Keratinocyte (primary cell): ENCODE measurements at regions not wholly inside any gene's neighbourhood (a gene's known extent, or its start where the extent isn't known, plus 50 kb on each side); places are given as distances from the start of the nearest gene placed in this dataset.

Experiments
- DNase-seq: peaks from one replicate; pipeline ENCODE4 v3.0.0-alpha.2; 2011; ENCODE audit warnings: low read depth, missing footprints, low spot score
- FAIRE-seq: peaks from 2 replicates; lab custom pipeline; 2011; peaks lifted over from hg19 to GRCh38; lab: Jason Lieb, UNC
- H2AFZ ChIP-seq: 2 replicates; pipeline ENCODE4 v1.6.0; 2012; ENCODE audit warnings: low read length, control low read depth, inconsistent platforms; ENCODE audit not compliant: control insufficient read depth
- H3K27ac ChIP-seq: 2 replicates; pipeline ENCODE4 v1.5.1; 2011; ENCODE audit warnings: low read length; ENCODE audit not compliant: control insufficient read depth, insufficient read depth
- H3K27me3 ChIP-seq: 3 replicates; pipeline ENCODE4 v1.6.0; 2011; ENCODE audit warnings: low read length; ENCODE audit not compliant: control insufficient read depth, insufficient read depth; ENCODE audit errors: extremely low read depth
- H3K36me3 ChIP-seq, 2 experiments: 2 replicates in 1 of 2; 3 replicates in 1 of 2; pipeline ENCODE4 v1.5.1; 2011; ENCODE audit warnings: low read length in 2 of 2, mild to moderate bottlenecking in 1 of 2; ENCODE audit not compliant: control insufficient read depth in 2 of 2, insufficient read depth in 2 of 2; ENCODE audit errors: extremely low read depth in 1 of 2
- H3K4me1 ChIP-seq: 3 replicates; pipeline ENCODE4 v1.5.1; 2011; ENCODE audit warnings: low read length; ENCODE audit not compliant: control insufficient read depth, insufficient read depth; ENCODE audit errors: extremely low read depth
- H3K4me2 ChIP-seq: 3 replicates; pipeline ENCODE4 v1.6.0; 2011; ENCODE audit warnings: low read depth, low read length; ENCODE audit not compliant: control insufficient read depth, insufficient read depth; ENCODE audit errors: extremely low read depth
- H3K4me3 ChIP-seq, 3 experiments: fragments of 200-600 bp in 1 of 3; sonication (generic) in 1 of 3; 2 replicates in 2 of 3; 3 replicates in 1 of 3; pipeline ENCODE4 v1.5.1; 2011 to 2016; ENCODE audit warnings: low read length in 3 of 3, mild to moderate bottlenecking in 3 of 3, control low read depth in 2 of 3, inconsistent platforms in 1 of 3, low read depth in 1 of 3, mixed read lengths in 1 of 3, mixed run types in 1 of 3, moderate library complexity in 1 of 3; ENCODE audit not compliant: control insufficient read depth in 2 of 3, insufficient read depth in 2 of 3; ENCODE audit errors: extremely low read depth in 1 of 3
- H3K79me2 ChIP-seq: 2 replicates; pipeline ENCODE4 v1.6.0; 2012; ENCODE audit warnings: low read length; ENCODE audit not compliant: control insufficient read depth, insufficient read depth
- H3K9ac ChIP-seq: 3 replicates; pipeline ENCODE4 v1.6.0; 2011; ENCODE audit warnings: low read length; ENCODE audit not compliant: control insufficient read depth, insufficient read depth; ENCODE audit errors: extremely low read depth
- H3K9me1 ChIP-seq: 3 replicates; pipeline ENCODE4 v1.6.0; 2011; ENCODE audit warnings: low read length; ENCODE audit not compliant: control insufficient read depth, insufficient read depth; ENCODE audit errors: extremely low read depth
- H3K9me3 ChIP-seq: 2 replicates; pipeline ENCODE4 v1.5.1; 2012; ENCODE audit warnings: low read depth, low read length; ENCODE audit not compliant: control insufficient read depth
- H4K20me1 ChIP-seq: 3 replicates; pipeline ENCODE4 v1.6.0; 2011; ENCODE audit warnings: low read length; ENCODE audit not compliant: control insufficient read depth, insufficient read depth; ENCODE audit errors: extremely low read depth
- EZH2 ChIP-seq: IDR thresholded peaks from one replicate; pipeline ENCODE4 v1.6.1; 2012; ENCODE audit warnings: inconsistent platforms, mild to moderate bottlenecking, low read length, moderate library complexity
- dilution Hi-C: fragments of 300-500 bp; cut with MboI; formaldehyde crosslinking; loops from one replicate; pipeline ENCODE4 v1.7.0; 2020; ENCODE audit warnings: low sequenced_read_pairs; ENCODE audit not compliant: extremely low pct_ligation_motif_present
- TF ChIP-seq, protein P1 (sequence below), 3 experiments: IDR thresholded peaks in 1 of 3; conservative IDR thresholded peaks in 1 of 3; optimal IDR thresholded peaks in 1 of 3; 2 replicates in 2 of 3; 3 replicates in 1 of 3; pipeline versions ENCODE3 to v1.5.1; 2011; ENCODE audit warnings: low read length in 3 of 3, mild to moderate bottlenecking in 3 of 3, moderate library complexity in 2 of 3, control low read depth in 1 of 3, inconsistent platforms in 1 of 3; ENCODE audit not compliant: insufficient read depth in 2 of 3; ENCODE audit errors: extremely low read depth in 1 of 3

DNA sequence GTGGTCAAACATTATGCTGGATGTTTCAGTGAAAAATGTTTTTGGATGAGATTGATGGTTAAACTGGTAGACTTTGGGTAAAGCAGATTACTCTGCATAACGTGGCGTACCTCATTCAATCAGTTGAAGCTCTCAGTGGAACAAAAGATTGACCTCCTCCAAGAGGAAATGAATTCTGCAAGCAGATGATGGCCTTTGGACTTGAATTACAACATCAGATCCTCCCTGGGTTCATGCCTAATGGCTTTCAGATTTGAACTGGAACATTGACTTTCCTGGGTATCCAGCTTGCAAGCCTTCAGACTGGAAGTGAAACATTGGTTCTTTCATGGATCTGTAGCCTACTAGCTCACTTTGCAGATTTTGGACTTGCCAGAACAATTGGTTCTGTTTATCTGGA, 169.3 kb upstream of the MALRD1 start:
- no peak for DNase-seq
- no peak for TF ChIP-seq EZH2
- TF ChIP-seq, protein P1, sequence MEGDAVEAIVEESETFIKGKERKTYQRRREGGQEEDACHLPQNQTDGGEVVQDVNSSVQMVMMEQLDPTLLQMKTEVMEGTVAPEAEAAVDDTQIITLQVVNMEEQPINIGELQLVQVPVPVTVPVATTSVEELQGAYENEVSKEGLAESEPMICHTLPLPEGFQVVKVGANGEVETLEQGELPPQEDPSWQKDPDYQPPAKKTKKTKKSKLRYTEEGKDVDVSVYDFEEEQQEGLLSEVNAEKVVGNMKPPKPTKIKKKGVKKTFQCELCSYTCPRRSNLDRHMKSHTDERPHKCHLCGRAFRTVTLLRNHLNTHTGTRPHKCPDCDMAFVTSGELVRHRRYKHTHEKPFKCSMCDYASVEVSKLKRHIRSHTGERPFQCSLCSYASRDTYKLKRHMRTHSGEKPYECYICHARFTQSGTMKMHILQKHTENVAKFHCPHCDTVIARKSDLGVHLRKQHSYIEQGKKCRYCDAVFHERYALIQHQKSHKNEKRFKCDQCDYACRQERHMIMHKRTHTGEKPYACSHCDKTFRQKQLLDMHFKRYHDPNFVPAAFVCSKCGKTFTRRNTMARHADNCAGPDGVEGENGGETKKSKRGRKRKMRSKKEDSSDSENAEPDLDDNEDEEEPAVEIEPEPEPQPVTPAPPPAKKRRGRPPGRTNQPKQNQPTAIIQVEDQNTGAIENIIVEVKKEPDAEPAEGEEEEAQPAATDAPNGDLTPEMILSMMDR (optimal IDR thresholded peaks at IDR 0.05 in 1 of 3, IDR thresholded peaks at IDR 0.05 in 1 of 3, conservative IDR thresholded peaks at IDR 0.05 in 1 of 3; ENCODE audit: extremely low read depth in 1 of 3, insufficient read depth in 2 of 3, low read length in 3 of 3): no peak
- H2AFZ ChIP-seq: no peak overlapping the region
- H3K27ac ChIP-seq: no peak overlapping the region
- no peak overlapping the region for H3K9ac ChIP-seq
- no peaks in the 10 kb centered on the region for H3K27me3 ChIP-seq
- H3K79me2 ChIP-seq: no peaks in the 10 kb centered on the region
- no peaks in the 10 kb centered on the region for H3K9me1 ChIP-seq
- FAIRE-seq: no peak
- no peak overlapping the region for H3K4me2 ChIP-seq
- H3K9me3 ChIP-seq: no peaks in the 10 kb centered on the region
- no peaks in the 10 kb centered on the region for H3K4me1 ChIP-seq
- no peaks in the 10 kb centered on the region for H4K20me1 ChIP-seq
- dilution Hi-C loops: no loop called here
- H3K4me3 ChIP-seq: no peak overlapping the region
- no peaks in the 10 kb centered on the region for H3K36me3 ChIP-seq

DNA sequence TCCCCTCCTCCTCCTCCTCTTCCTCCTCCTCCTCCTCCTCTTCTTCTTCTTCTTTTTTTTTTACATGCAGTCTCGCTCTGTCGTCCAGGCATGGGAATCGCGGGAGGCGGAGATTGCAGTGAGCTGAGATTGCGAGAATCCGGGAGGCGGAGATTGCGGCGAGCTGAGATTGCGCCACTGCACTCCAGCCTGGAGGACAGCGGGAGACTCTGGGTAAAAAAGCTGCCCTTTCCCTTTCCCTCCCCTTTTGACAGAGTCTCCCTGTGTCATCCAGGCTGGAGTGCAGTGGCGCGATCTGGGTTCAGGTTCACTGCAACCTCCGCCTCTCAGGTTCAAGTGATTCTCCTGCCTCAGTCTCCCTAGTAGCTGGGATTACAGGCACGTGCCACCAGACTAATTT, 168.1 kb upstream of the MALRD1 start:
- H3K9ac ChIP-seq: no peak overlapping the region
- FAIRE-seq (no peak), DNase-seq (no peak)
- no peaks in the 10 kb centered on the region for H3K9me3 ChIP-seq
- H3K79me2 ChIP-seq: no peaks in the 10 kb centered on the region
- dilution Hi-C loops: no loop called here
- H4K20me1 ChIP-seq: no peaks in the 10 kb centered on the region
- no peak for TF ChIP-seq EZH2
- TF ChIP-seq, protein P1 (optimal IDR thresholded peaks at IDR 0.05 in 1 of 3, IDR thresholded peaks at IDR 0.05 in 1 of 3, conservative IDR thresholded peaks at IDR 0.05 in 1 of 3; ENCODE audit: extremely low read depth in 1 of 3, insufficient read depth in 2 of 3, low read length in 3 of 3): no peak
- no peak overlapping the region for H2AFZ ChIP-seq
- H3K4me3 ChIP-seq: no peak overlapping the region
- no peaks in the 10 kb centered on the region for H3K27me3 ChIP-seq
- H3K4me2 ChIP-seq: no peak overlapping the region
- H3K4me1 ChIP-seq: no peaks in the 10 kb centered on the region
- H3K36me3 ChIP-seq: no peaks in the 10 kb centered on the region
- H3K27ac ChIP-seq: no peak overlapping the region
- H3K9me1 ChIP-seq: no peaks in the 10 kb centered on the region
